Fibroblast of lung (primary cell): ENCODE measurements at regions not wholly inside any gene's neighbourhood (a gene's known extent, or its start where the extent isn't known, plus 50 kb on each side); places are given as distances from the start of the nearest gene placed in this dataset.

Source experiments
- DNase-seq, 2 donors: peaks; one replicate each; pipeline versions ENCODE4 v3.0.0 to v3.0.0-alpha.2; 2010; ENCODE audit warnings: low read depth in 2 of 2
- H2AFZ ChIP-seq: 2 replicates; pipeline ENCODE4 v1.5.1; 2012; ENCODE audit warnings: low read length, control low read depth, inconsistent platforms
- H3K27ac ChIP-seq: 2 replicates; pipeline ENCODE4 v1.5.1; 2011; ENCODE audit warnings: low read length, control low read depth; ENCODE audit not compliant: insufficient read depth
- H3K27me3 ChIP-seq: 2 replicates; pipeline ENCODE4 v1.5.1; 2011; ENCODE audit warnings: mild to moderate bottlenecking, low read length; ENCODE audit not compliant: control insufficient read depth, insufficient read depth
- H3K36me3 ChIP-seq: 2 replicates; pipeline ENCODE4 v1.5.1; 2011; ENCODE audit warnings: low read length; ENCODE audit not compliant: control insufficient read depth, insufficient read depth
- H3K4me1 ChIP-seq: 2 replicates; pipeline ENCODE4 v1.5.1; 2011; ENCODE audit warnings: low read length; ENCODE audit not compliant: control insufficient read depth, insufficient read depth; ENCODE audit errors: extremely low read depth
- H3K4me2 ChIP-seq: 2 replicates; pipeline ENCODE4 v1.5.1; 2011; ENCODE audit warnings: low read length, control low read depth; ENCODE audit not compliant: insufficient read depth; ENCODE audit errors: extremely low read depth
- H3K4me3 ChIP-seq, 4 experiments: fragments of 200-600 bp in 1 of 4; sonication (generic) in 1 of 4; replicated peaks in 1 of 4; 2 replicates each; pipeline ENCODE4 v1.5.1; 2011 to 2016; ENCODE audit warnings: low read length in 4 of 4, low read depth in 3 of 4, mild to moderate bottlenecking in 3 of 4, control low read depth in 2 of 4, inconsistent platforms in 1 of 4, mixed read lengths in 1 of 4; ENCODE audit not compliant: insufficient read depth in 1 of 4; ENCODE audit errors: control extremely low read depth in 1 of 4
- H3K79me2 ChIP-seq: 2 replicates; pipeline ENCODE4 v1.5.1; 2012; ENCODE audit warnings: mild to moderate bottlenecking, low read length, inconsistent platforms; ENCODE audit not compliant: control insufficient read depth, insufficient read depth
- H3K9ac ChIP-seq: 2 replicates; pipeline ENCODE4 v1.5.1; 2011; ENCODE audit warnings: mild to moderate bottlenecking, low read length, control low read depth; ENCODE audit not compliant: insufficient read depth
- H3K9me3 ChIP-seq: 2 replicates; pipeline ENCODE4 v1.5.1; 2012; ENCODE audit warnings: low read depth, low read length; ENCODE audit not compliant: control insufficient read depth, insufficient read depth
- H4K20me1 ChIP-seq: 2 replicates; pipeline ENCODE4 v1.5.1; 2011; ENCODE audit warnings: low read length; ENCODE audit not compliant: control insufficient read depth, insufficient read depth; ENCODE audit errors: extremely low read depth
- EZH2 ChIP-seq: IDR thresholded peaks from 2 replicates; pipeline ENCODE4 v1.5.1; 2012; ENCODE audit warnings: low read length, control low read depth, mild to moderate bottlenecking; ENCODE audit errors: missing control alignments
- TF ChIP-seq, protein P1 (sequence below), 2 donors: IDR thresholded peaks in 1 of 2; conservative IDR thresholded peaks in 1 of 2; 1 replicate in 1 of 2; 2 replicates in 1 of 2; pipeline ENCODE4 v1.5.1; 2011 to 2012; ENCODE audit warnings: low read length in 2 of 2, control low read depth in 1 of 2, inconsistent platforms in 1 of 2, low read depth in 1 of 2, mild to moderate bottlenecking in 1 of 2

DNA sequence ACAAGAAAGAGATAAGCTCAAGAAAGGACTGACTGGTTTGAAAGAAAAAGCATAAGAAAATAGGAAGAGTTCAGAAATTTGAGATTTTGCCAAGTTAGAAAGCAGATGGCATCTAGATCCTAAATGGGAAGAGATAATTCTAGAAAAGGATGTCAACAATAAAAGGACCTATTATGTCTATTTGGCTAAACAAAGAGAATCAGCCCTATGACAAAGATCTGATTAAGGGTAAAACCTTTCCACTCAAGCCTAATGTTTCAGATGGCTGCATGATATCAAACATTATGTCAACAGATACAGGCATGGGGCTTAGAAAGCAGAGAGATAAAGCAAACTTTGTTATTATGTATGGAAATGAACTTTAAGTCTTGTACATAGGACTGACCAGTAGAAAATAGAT is 465.0 kb upstream of the TRIB2 start:
- Histone ChIP-seq H4K20me1 (no peaks in the 10 kb centered on the region), H3K4me2 (no peak overlapping the region), H3K27me3 (no peaks in the 10 kb centered on the region), H3K27ac (no peak overlapping the region), H3K9ac (no peak overlapping the region), H3K79me2 (no peaks in the 10 kb centered on the region), H3K36me3 (no peaks in the 10 kb centered on the region), H3K9me3 (no peaks in the 10 kb centered on the region), H2AFZ (no peak overlapping the region), H3K4me3 (no peak overlapping the region), H3K4me1 (no peaks in the 10 kb centered on the region)
- TF ChIP-seq, protein P1, sequence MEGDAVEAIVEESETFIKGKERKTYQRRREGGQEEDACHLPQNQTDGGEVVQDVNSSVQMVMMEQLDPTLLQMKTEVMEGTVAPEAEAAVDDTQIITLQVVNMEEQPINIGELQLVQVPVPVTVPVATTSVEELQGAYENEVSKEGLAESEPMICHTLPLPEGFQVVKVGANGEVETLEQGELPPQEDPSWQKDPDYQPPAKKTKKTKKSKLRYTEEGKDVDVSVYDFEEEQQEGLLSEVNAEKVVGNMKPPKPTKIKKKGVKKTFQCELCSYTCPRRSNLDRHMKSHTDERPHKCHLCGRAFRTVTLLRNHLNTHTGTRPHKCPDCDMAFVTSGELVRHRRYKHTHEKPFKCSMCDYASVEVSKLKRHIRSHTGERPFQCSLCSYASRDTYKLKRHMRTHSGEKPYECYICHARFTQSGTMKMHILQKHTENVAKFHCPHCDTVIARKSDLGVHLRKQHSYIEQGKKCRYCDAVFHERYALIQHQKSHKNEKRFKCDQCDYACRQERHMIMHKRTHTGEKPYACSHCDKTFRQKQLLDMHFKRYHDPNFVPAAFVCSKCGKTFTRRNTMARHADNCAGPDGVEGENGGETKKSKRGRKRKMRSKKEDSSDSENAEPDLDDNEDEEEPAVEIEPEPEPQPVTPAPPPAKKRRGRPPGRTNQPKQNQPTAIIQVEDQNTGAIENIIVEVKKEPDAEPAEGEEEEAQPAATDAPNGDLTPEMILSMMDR (conservative IDR thresholded peaks at IDR 0.05 in 1 of 2, IDR thresholded peaks at IDR 0.05 in 1 of 2; ENCODE audit: low read depth in 1 of 2, low read length in 2 of 2), result no peak
- no peak for TF ChIP-seq EZH2
- DNase-seq, result no peak

DNA sequence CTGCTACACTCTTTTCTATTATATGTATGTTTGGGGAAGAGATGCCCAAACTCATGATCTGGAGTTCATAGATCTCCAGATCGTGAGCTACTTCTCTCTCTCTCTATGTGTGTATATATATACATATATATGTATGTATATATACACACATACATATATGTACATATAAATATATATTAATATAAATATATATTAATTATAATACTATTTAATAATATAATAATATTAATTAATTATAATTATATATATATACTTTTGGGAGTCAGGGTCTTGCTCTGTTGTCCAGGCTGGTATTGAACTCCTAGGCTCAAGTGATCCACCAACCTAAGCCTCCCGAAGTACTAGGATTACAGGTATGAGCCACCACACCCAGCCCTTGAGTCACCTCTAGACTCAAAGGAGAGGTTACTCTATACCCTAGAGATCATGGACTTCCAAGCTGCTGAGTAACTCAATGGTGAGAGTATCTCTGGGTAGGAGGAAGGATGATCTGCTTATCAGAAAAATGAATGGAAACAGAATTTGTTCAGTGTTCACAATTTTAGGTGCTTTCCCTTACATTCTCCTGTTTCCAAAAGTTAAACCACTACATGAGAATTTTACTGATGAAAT is 463.5 kb upstream of the TRIB2 start:
- Histone ChIP-seq H4K20me1 (no peaks in the 10 kb centered on the region), H3K79me2 (no peaks in the 10 kb centered on the region), H3K4me3 (no peak overlapping the region), H3K4me1 (no peaks in the 10 kb centered on the region), H3K9ac (no peak overlapping the region), H3K36me3 (no peaks in the 10 kb centered on the region), H3K27ac (no peak overlapping the region), H3K9me3 (no peaks in the 10 kb centered on the region), H3K27me3 (no peaks in the 10 kb centered on the region), H2AFZ (no peak overlapping the region), H3K4me2 (no peak overlapping the region)
- TF ChIP-seq, protein P1 (conservative IDR thresholded peaks at IDR 0.05 in 1 of 2, IDR thresholded peaks at IDR 0.05 in 1 of 2; ENCODE audit: low read depth in 1 of 2, low read length in 2 of 2), result no peak
- TF ChIP-seq EZH2, result no peak
- no peak for DNase-seq

DNA sequence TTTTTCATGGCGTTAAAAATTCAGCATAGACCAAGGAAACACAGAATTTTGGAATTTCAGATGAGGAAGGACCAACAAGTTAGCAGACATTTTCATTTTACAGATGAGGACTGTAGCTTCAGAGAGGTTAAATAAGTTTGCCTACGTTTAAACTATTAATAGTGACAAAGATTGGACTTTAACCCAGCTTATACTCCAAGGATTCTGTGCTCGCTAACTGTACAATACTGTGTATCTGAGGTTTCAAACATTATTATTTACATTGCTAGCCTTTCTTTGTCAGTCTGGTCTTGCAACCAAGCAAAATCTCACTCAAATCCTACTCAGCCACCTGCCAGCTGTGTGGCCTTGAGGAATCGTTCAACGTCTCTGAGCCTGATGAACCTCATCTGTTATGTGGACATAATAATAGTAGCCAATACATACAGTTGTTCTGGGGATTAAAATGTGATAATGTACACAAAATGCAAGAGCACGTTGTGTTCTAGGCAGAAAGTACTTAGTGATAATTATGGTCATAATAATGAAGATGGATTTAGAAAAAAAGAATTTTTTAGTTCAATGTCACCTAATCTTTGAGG is 462.4 kb upstream of the TRIB2 start:
- Histone ChIP-seq H3K27ac (no peak overlapping the region), H3K27me3 (no peaks in the 10 kb centered on the region), H3K4me1 (no peaks in the 10 kb centered on the region), H3K4me3 (no peak overlapping the region), H3K9me3 (no peaks in the 10 kb centered on the region), H4K20me1 (no peaks in the 10 kb centered on the region), H2AFZ (no peak overlapping the region), H3K9ac (no peak overlapping the region), H3K4me2 (no peak overlapping the region), H3K79me2 (no peaks in the 10 kb centered on the region), H3K36me3 (no peaks in the 10 kb centered on the region)
- TF ChIP-seq, protein P1 (conservative IDR thresholded peaks at IDR 0.05 in 1 of 2, IDR thresholded peaks at IDR 0.05 in 1 of 2; ENCODE audit: low read depth in 1 of 2, low read length in 2 of 2), result no peak
- no peak for TF ChIP-seq EZH2
- DNase-seq, result no peak
